Parathyroid adenoma (tissue), 2 donors: ENCODE measurements at regions not wholly inside any gene's neighbourhood (a gene's known extent, or its start where the extent isn't known, plus 50 kb on each side); places are given as distances from the start of the nearest gene placed in this dataset.

ENCODE experiments used
- H2AFZ ChIP-seq: fragments of 300-600 bp; sonication (generic); one replicate; pipeline ENCODE4 v1.7.0; 2017; ENCODE audit warnings: antibody characterized with exemption, mild to moderate bottlenecking
- H3K27ac ChIP-seq: fragments of 300-600 bp; sonication (generic); one replicate; pipeline ENCODE4 v1.7.0; 2017
- H3K27me3 ChIP-seq: fragments of 300-600 bp; sonication (generic); one replicate; pipeline ENCODE4 v1.7.0; 2017; ENCODE audit warnings: low read length; ENCODE audit not compliant: control insufficient read depth, insufficient read depth
- H3K36me3 ChIP-seq: fragments of 300-600 bp; sonication (generic); one replicate; pipeline ENCODE4 v1.7.0; 2017; ENCODE audit warnings: low read length; ENCODE audit not compliant: control insufficient read depth, insufficient read depth
- H3K4me1 ChIP-seq: fragments of 300-600 bp; sonication (generic); one replicate; pipeline ENCODE4 v1.7.0; 2017; ENCODE audit warnings: control low read depth
- H3K4me2 ChIP-seq: fragments of 300-600 bp; sonication (generic); one replicate; pipeline ENCODE4 v1.7.0; 2017; ENCODE audit warnings: low read length
- H3K4me3 ChIP-seq: fragments of 300-600 bp; sonication (generic); one replicate; pipeline ENCODE4 v1.7.0; 2017; ENCODE audit warnings: low read depth, low read length
- H3K79me2 ChIP-seq: fragments of 300-600 bp; sonication (generic); one replicate; pipeline ENCODE4 v1.7.0; 2017; ENCODE audit warnings: control low read depth
- H3K9ac ChIP-seq: fragments of 300-600 bp; sonication (generic); one replicate; pipeline ENCODE4 v1.7.0; 2017; ENCODE audit warnings: mild to moderate bottlenecking
- H3K9me3 ChIP-seq: fragments of 300-600 bp; sonication (generic); one replicate; pipeline ENCODE4 v1.7.0; 2017; ENCODE audit warnings: low read length; ENCODE audit not compliant: control insufficient read depth
- TF ChIP-seq, protein P1 (sequence below): fragments of 300-600 bp; sonication (generic); IDR thresholded peaks from one replicate; pipeline ENCODE4 v1.7.0; 2017; ENCODE audit warnings: antibody characterized with exemption, mild to moderate bottlenecking
- donor health status: primary hyperparathyroidism.

DNA sequence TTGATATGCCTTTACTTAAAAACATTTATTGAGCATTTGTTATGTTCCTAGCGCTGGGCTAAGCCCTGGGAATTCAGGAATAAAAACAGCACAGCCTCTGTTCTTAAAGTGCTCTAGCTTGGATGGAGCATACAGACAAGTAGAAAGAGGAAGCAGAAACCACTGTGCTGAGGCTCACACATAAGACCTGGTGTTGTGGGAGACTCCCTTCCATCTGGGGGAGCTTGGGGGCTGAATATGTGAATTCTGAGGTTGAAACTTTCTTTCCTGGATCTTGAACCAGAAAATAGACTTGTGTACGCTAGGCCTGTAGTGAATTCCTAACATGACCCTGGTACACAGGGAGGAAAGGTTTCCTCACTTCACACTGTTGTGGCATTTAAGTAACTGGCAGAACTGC is 209.9 kb downstream of the ZNF326 start:
- Histone ChIP-seq H3K79me2 (no peaks in the 10 kb centered on the region), H2AFZ (no peak overlapping the region), H3K27ac (no peak overlapping the region), H3K9ac (no peak overlapping the region), H3K36me3 (no peaks in the 10 kb centered on the region), H3K4me3 (no peak overlapping the region), H3K9me3 (no peaks in the 10 kb centered on the region), H3K27me3 (no peaks in the 10 kb centered on the region), H3K4me2 (no peak overlapping the region), H3K4me1 (no peaks in the 10 kb centered on the region)
- TF ChIP-seq, protein P1, sequence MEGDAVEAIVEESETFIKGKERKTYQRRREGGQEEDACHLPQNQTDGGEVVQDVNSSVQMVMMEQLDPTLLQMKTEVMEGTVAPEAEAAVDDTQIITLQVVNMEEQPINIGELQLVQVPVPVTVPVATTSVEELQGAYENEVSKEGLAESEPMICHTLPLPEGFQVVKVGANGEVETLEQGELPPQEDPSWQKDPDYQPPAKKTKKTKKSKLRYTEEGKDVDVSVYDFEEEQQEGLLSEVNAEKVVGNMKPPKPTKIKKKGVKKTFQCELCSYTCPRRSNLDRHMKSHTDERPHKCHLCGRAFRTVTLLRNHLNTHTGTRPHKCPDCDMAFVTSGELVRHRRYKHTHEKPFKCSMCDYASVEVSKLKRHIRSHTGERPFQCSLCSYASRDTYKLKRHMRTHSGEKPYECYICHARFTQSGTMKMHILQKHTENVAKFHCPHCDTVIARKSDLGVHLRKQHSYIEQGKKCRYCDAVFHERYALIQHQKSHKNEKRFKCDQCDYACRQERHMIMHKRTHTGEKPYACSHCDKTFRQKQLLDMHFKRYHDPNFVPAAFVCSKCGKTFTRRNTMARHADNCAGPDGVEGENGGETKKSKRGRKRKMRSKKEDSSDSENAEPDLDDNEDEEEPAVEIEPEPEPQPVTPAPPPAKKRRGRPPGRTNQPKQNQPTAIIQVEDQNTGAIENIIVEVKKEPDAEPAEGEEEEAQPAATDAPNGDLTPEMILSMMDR = no peak

DNA sequence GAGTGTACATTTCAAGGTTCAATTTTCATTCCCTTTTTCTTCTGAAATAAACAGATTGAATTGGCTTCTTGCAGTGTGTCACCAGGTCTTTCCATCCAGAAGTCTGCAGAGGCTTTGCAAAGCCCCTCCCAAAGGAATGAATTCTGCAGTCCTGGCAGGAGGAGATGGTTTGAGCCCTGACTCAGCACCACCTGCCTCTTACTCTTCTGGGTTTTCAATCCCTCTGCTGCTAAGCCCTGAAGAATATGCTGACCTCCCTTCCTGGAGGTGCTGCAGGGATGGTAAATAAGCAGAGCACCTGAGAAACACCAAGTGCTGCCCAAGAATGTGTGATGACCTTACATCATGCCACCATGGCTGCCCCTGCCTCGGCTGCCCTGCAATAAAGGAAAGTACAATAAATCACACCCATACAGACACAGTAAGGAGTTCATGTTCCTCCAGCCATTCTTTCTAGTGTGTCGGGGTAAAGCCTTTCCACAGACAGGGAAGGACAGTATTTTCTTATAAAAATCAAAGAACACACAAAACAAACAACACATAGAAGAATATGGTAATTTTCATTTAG is 209.2 kb downstream of the ZNF326 start:
- no peaks in the 10 kb centered on the region for H3K27me3 ChIP-seq
- TF ChIP-seq, protein P1 = no peak

DNA sequence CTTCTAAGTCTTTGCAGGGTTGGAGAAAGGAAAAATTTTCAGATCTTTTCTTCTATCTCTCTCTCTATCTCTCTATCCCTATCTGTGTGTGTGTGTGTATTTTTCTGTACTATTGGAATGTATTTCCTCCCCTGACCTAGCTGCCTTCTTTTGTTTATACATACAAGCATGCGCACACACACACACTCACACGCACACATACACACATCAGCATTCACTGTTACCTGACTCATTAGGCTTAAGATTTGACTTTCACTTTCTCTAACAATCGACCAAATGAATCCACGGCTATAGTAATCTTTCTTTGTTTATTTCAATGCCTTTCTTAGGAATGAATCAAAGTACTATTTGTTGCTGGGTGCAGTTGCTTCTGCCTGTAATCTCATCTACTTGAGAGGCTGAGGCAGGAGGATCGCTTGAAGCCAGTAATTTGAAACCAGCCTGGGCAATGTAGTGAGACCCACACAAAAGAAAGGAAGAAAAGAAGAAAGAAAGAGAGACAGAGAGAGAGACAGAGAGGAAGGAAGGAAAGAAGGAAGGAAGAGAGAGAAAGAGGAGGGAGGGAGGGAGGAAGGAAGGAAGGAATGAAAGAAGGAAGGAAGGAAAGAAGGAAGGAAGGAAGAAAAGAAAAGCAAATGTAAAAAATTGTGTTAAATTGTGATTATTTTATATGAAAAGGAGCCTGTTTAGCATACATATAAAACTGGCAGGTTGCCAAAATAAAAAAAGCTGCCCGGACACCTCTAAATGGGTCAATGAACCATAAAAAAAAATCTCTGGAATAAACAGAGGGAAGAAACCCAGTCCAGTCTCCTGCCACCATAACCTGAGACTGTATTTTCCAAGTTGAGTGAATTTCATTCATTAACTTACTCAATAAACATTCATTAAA is 206.8 kb downstream of the ZNF326 start:
- Histone ChIP-seq H3K4me3 (no peak overlapping the region), H2AFZ (no peak overlapping the region), H3K79me2 (no peaks in the 10 kb centered on the region), H3K4me2 (no peak overlapping the region), H3K9ac (no peak overlapping the region), H3K27me3 (no peaks in the 10 kb centered on the region), H3K27ac (no peak overlapping the region), H3K9me3 (no peaks in the 10 kb centered on the region), H3K36me3 (no peaks in the 10 kb centered on the region), H3K4me1 (no peaks in the 10 kb centered on the region)
- TF ChIP-seq, protein P1 = no peak

More for the DNA sequence above, 209.2 kb downstream of the ZNF326 start:
- no peak overlapping the region for H3K4me2 ChIP-seq
- no peaks in the 10 kb centered on the region for H3K36me3 ChIP-seq
- no peak overlapping the region for H3K27ac ChIP-seq
- H3K4me1 ChIP-seq = no peaks in the 10 kb centered on the region
- no peaks in the 10 kb centered on the region for H3K9me3 ChIP-seq
- no peaks in the 10 kb centered on the region for H3K79me2 ChIP-seq
- H3K9ac ChIP-seq = no peak overlapping the region
- no peak overlapping the region for H3K4me3 ChIP-seq
- no peak overlapping the region for H2AFZ ChIP-seq

DNA sequence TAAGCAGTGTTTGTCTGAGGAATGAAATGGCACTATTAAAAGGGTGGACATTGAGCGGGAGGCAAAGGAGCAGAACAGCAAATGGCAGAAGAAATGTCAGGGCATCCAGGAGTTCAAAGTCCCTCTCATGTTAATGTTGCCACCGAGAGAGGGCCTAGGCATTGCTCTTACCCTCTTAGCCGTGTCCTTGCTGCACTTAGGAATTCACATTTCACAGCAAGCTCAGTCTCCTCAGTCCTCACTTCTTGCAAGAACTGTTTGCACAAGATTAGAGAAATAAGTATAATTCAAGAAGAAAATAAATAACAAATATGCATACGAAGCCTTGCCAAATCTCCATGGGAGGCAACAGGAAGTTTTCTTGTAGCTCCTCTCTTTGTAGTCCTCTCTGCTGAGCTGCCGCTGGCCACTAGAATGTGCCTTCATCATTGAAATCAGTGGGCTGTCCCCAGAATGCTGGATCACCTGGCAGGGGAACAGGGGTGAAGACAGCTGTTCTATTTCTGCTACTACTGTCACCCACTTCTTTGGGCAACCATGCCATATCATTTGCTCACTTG is 205.8 kb downstream of the ZNF326 start:
- Histone ChIP-seq H3K4me1 (no peaks in the 10 kb centered on the region), H3K79me2 (no peaks in the 10 kb centered on the region), H3K9me3 (no peaks in the 10 kb centered on the region), H3K27me3 (no peaks in the 10 kb centered on the region), H3K4me2 (no peak overlapping the region), H3K4me3 (no peak overlapping the region), H3K9ac (no peak overlapping the region), H2AFZ (no peak overlapping the region), H3K36me3 (no peaks in the 10 kb centered on the region), H3K27ac (no peak overlapping the region)
- TF ChIP-seq, protein P1 = no peak
